GM12892 (cell line): ENCODE measurements at regions not wholly inside any gene's neighbourhood (a gene's known extent, or its start where the extent isn't known, plus 50 kb on each side); places are given as distances from the start of the nearest gene placed in this dataset.

Source experiments
- POLR2A ChIP-seq: IDR thresholded peaks from 2 replicates; pipeline ENCODE4 v1.6.1; 2011; ENCODE audit warnings: low read depth, low read length, control low read depth
- POLR2AphosphoS5 ChIP-seq: IDR thresholded peaks from 2 replicates; pipeline ENCODE4 v1.6.1; 2011; ENCODE audit warnings: low read depth, low read length, control low read depth
- TAF1 ChIP-seq: IDR thresholded peaks from 2 replicates; pipeline ENCODE4 v1.6.1; 2011; ENCODE audit warnings: low read depth, mild to moderate bottlenecking, control low read depth, low read length, borderline replicate concordance

DNA sequence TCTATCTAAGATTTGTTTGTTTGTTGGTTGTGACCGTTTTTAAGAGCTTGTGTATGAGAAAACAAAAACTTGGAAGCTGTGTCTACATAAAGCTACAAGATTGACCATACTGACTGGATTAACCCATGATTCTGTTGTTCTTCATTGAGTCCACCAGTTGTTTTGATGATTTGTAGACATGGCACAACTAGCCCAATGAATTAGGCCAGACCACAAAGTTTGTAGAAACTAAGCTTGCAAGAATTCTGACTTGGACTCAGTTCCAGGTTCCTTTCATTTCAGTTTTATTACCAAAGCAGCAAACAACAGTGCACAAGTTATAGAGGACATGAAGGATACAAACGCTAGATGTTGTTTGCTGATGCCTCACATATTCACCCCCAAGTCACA, 119.3 kb downstream of the RASGEF1B start:
- TF ChIP-seq POLR2AphosphoS5 (no peak), POLR2A (no peak), TAF1 (no peak)
